H1 (cell line): ENCODE measurements at regions not wholly inside any gene's neighbourhood (a gene's known extent, or its start where the extent isn't known, plus 50 kb on each side); places are given as distances from the start of the nearest gene placed in this dataset.

Experiments used
- CHD2 ChIP-seq: IDR thresholded peaks from 2 replicates; pipeline ENCODE4 v1.6.1; 2012; ENCODE audit warnings: low read length, improper control_type of control experiment
- FOSL1 ChIP-seq: IDR thresholded peaks from 2 replicates; pipeline ENCODE4 v1.6.1; 2011; ENCODE audit warnings: mild to moderate bottlenecking, low read depth, low read length, moderate library complexity; ENCODE audit not compliant: insufficient read depth
- NRF1 ChIP-seq: IDR thresholded peaks from 2 replicates; pipeline ENCODE4 v1.6.1; 2011; ENCODE audit warnings: mild to moderate bottlenecking, low read depth, low read length, improper control_type of control experiment
- POLR2A ChIP-seq, 2 experiments: IDR thresholded peaks; 1 replicate in 1 of 2; 2 replicates in 1 of 2; pipeline ENCODE4 v1.6.1; 2011; ENCODE audit warnings: low read depth in 2 of 2, low read length in 2 of 2, mild to moderate bottlenecking in 2 of 2; ENCODE audit errors: control extremely low read depth in 1 of 2
- SUZ12 ChIP-seq: fragments of 200-600 bp; sonication (generic); IDR thresholded peaks from 2 replicates; pipeline ENCODE4 v1.6.1; 2012; ENCODE audit warnings: mild to moderate bottlenecking, inconsistent platforms, low read length, moderate library complexity, mixed read lengths

DNA sequence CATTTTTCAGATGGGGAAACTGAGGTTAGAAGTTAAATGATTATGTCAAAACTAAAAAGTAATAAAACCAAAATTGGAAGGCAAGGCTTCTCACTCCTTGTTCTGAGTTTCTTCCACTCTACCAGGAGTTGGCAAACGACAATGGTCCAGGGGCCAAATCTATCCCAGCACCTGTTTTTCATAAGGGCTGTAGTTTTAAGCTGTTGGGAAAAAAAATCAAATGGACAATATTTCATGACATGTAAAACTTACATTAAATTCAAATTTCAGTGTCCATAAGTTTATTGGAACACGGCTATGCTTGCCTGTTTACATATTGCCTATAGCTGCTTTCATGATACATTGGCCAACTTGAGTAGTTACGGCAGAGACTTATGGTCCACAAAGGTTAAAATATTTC lies 56.7 kb upstream of the TMCC3 start (continued):
- TF ChIP-seq POLR2A (IDR thresholded peaks at IDR 0.05; ENCODE audit: control extremely low read depth in 1 of 2, low read depth in 2 of 2, low read length in 2 of 2) (no peak), FOSL1 (no peak), NRF1 (no peak), SUZ12 (no peak), CHD2 (no peak)
